ENCODE measurements at regions not wholly inside any gene's neighbourhood (a gene's known extent, or its start where the extent isn't known, plus 50 kb on each side); places are given as distances from the start of the nearest gene placed in this dataset.

GRCh38 chr2:199662255-199662654 is 188.7 kb downstream of the FTCDNL1 start:
- no peak for TF ChIP-seq CTCF (IDR thresholded peaks at IDR 0.05 in 8 of 11, conservative IDR thresholded peaks at IDR 0.05 in 3 of 11)
- TF ChIP-seq POLR2AphosphoS5 (IDR thresholded peaks at IDR 0.05): no peak

Data from spleen (tissue), 7 donors.